ENCODE measurements at regions not wholly inside any gene's neighbourhood (a gene's known extent, or its start where the extent isn't known, plus 50 kb on each side); places are given as distances from the start of the nearest gene placed in this dataset.
"Not testable (repeated sequence)": the region's sequence is repeated elsewhere in the genome, so short reads cannot be mapped to it uniquely, and the experiment has no call there.

GRCh38 chr3:182323898-182324297 lies 469.4 kb upstream of the ATP11B start:
- Histone ChIP-seq H3K4me3 (no peak overlapping the region), H3K36me3 (ENCODE audit: insufficient read depth, low read length) (no peaks in the 10 kb centered on the region), H3K27ac (no peak overlapping the region), H3K9ac (ENCODE audit: insufficient read length) (no peak overlapping the region), H3K9me3 (ENCODE audit: low read depth, low read length) (peaks cover 3% of the 10 kb centered on the region; the same call in 1 of the 2 replicates)
- DNase-seq (ENCODE audit: low read depth, low spot score) = no peak
- no peak for TF ChIP-seq EZH2 (IDR thresholded peaks at IDR 0.05)
- TF ChIP-seq POLR2AphosphoS5 (IDR thresholded peaks at IDR 0.05; ENCODE audit: borderline replicate concordance, low read depth, low read length) = no peak
- TF ChIP-seq FOXP2 (optimal IDR thresholded peaks at IDR 0.05; ENCODE audit: control extremely low read depth, extremely low read length, insufficient read depth) = no peak

- no peak overlapping the region for H3K9ac ChIP-seq (ENCODE audit: insufficient read length)
- H3K4me3 ChIP-seq = no peak overlapping the region
- H3K36me3 ChIP-seq (ENCODE audit: insufficient read depth, low read length) = no peaks in the 10 kb centered on the region
- no peaks in the 10 kb centered on the region for H3K9me3 ChIP-seq (ENCODE audit: low read depth, low read length)
- no peak for DNase-seq (ENCODE audit: low read depth, low spot score)
- no peak overlapping the region for H3K27ac ChIP-seq
- TF ChIP-seq FOXP2 (optimal IDR thresholded peaks at IDR 0.05; ENCODE audit: control extremely low read depth, extremely low read length, insufficient read depth) (no peak), EZH2 (IDR thresholded peaks at IDR 0.05) (no peak), POLR2AphosphoS5 (IDR thresholded peaks at IDR 0.05; ENCODE audit: borderline replicate concordance, low read depth, low read length) (no peak)
Measured at GRCh38 chr3:182325213-182325950, 467.9 kb upstream of the ATP11B start.

- no peaks in the 10 kb centered on the region for H3K36me3 ChIP-seq (ENCODE audit: insufficient read depth, low read length)
- no peak for TF ChIP-seq FOXP2 (optimal IDR thresholded peaks at IDR 0.05; ENCODE audit: control extremely low read depth, extremely low read length, insufficient read depth)
- no peak for TF ChIP-seq EZH2 (IDR thresholded peaks at IDR 0.05)
- no peak for TF ChIP-seq POLR2AphosphoS5 (IDR thresholded peaks at IDR 0.05; ENCODE audit: borderline replicate concordance, low read depth, low read length)
- H3K9me3 ChIP-seq (ENCODE audit: low read depth, low read length) = no peaks in the 10 kb centered on the region
- no peak overlapping the region for H3K9ac ChIP-seq (ENCODE audit: insufficient read length)
- DNase-seq (ENCODE audit: low read depth, low spot score) = no peak
- H3K27ac ChIP-seq = no peak overlapping the region
- H3K4me3 ChIP-seq = no peak overlapping the region
Measured at GRCh38 chr3:182327196-182327681, 466.1 kb upstream of the ATP11B start.

- TF ChIP-seq EZH2 (IDR thresholded peaks at IDR 0.05) (no peak), POLR2AphosphoS5 (IDR thresholded peaks at IDR 0.05; ENCODE audit: borderline replicate concordance, low read depth, low read length) (no peak), FOXP2 (optimal IDR thresholded peaks at IDR 0.05; ENCODE audit: control extremely low read depth, extremely low read length, insufficient read depth) (no peak)
- H3K36me3 ChIP-seq (ENCODE audit: insufficient read depth, low read length) = no peaks in the 10 kb centered on the region
- no peak overlapping the region for H3K9ac ChIP-seq (ENCODE audit: insufficient read length)
- DNase-seq (ENCODE audit: low read depth, low spot score) = no peak
- no peak overlapping the region for H3K4me3 ChIP-seq
- no peaks in the 10 kb centered on the region for H3K9me3 ChIP-seq (ENCODE audit: low read depth, low read length)
- no peak overlapping the region for H3K27ac ChIP-seq
Measured at GRCh38 chr3:182330646-182331045, 462.7 kb upstream of the ATP11B start.

GRCh38 chr3:182331341-182331740 lies 462.0 kb upstream of the ATP11B start:
- Histone ChIP-seq H3K36me3 (ENCODE audit: insufficient read depth, low read length) (no peaks in the 10 kb centered on the region), H3K9me3 (ENCODE audit: low read depth, low read length) (no peaks in the 10 kb centered on the region), H3K4me3 (no peak overlapping the region), H3K27ac (no peak overlapping the region), H3K9ac (ENCODE audit: insufficient read length) (no peak overlapping the region)
- no peak for TF ChIP-seq POLR2AphosphoS5 (IDR thresholded peaks at IDR 0.05; ENCODE audit: borderline replicate concordance, low read depth, low read length)
- TF ChIP-seq FOXP2 (optimal IDR thresholded peaks at IDR 0.05; ENCODE audit: control extremely low read depth, extremely low read length, insufficient read depth) = peak; percentile 82
- peak; percentile 74 for DNase-seq (ENCODE audit: low read depth, low spot score)

GRCh38 chr3:182342252-182342651 lies 451.1 kb upstream of the ATP11B start:
- H3K36me3 ChIP-seq (ENCODE audit: insufficient read depth, low read length) = no peaks in the 10 kb centered on the region
- no peaks in the 10 kb centered on the region for H3K9me3 ChIP-seq (ENCODE audit: low read depth, low read length)
- no peak overlapping the region for H3K9ac ChIP-seq (ENCODE audit: insufficient read length)
- no peak overlapping the region for H3K4me3 ChIP-seq
- DNase-seq (ENCODE audit: low read depth, low spot score) = no peak
- no peak overlapping the region for H3K27ac ChIP-seq
- TF ChIP-seq EZH2 (IDR thresholded peaks at IDR 0.05) (no peak), FOXP2 (optimal IDR thresholded peaks at IDR 0.05; ENCODE audit: control extremely low read depth, extremely low read length, insufficient read depth) (no peak)

GRCh38 chr3:182344026-182344425 lies 449.3 kb upstream of the ATP11B start:
- H3K27ac ChIP-seq; H3K36me3 ChIP-seq (ENCODE audit: insufficient read depth, low read length); H3K4me3 ChIP-seq; DNase-seq (ENCODE audit: low read depth, low spot score); H3K9me3 ChIP-seq (ENCODE audit: low read depth, low read length); H3K9ac ChIP-seq (ENCODE audit: insufficient read length): not testable (repeated sequence)

- H3K4me3 ChIP-seq = no peak overlapping the region
- no peak for DNase-seq (ENCODE audit: low read depth, low spot score)
- H3K9me3 ChIP-seq (ENCODE audit: low read depth, low read length) = no peaks in the 10 kb centered on the region
- no peaks in the 10 kb centered on the region for H3K36me3 ChIP-seq (ENCODE audit: insufficient read depth, low read length)
- no peak overlapping the region for H3K9ac ChIP-seq (ENCODE audit: insufficient read length)
- no peak overlapping the region for H3K27ac ChIP-seq
- TF ChIP-seq EZH2 (IDR thresholded peaks at IDR 0.05) (no peak), FOXP2 (optimal IDR thresholded peaks at IDR 0.05; ENCODE audit: control extremely low read depth, extremely low read length, insufficient read depth) (no peak), POLR2AphosphoS5 (IDR thresholded peaks at IDR 0.05; ENCODE audit: borderline replicate concordance, low read depth, low read length) (no peak)
Measured at GRCh38 chr3:182349051-182349450, 444.3 kb upstream of the ATP11B start.

- H3K36me3 ChIP-seq (ENCODE audit: insufficient read depth, low read length) = no peaks in the 10 kb centered on the region
- TF ChIP-seq EZH2 (IDR thresholded peaks at IDR 0.05) (no peak), POLR2AphosphoS5 (IDR thresholded peaks at IDR 0.05; ENCODE audit: borderline replicate concordance, low read depth, low read length) (no peak), FOXP2 (optimal IDR thresholded peaks at IDR 0.05; ENCODE audit: control extremely low read depth, extremely low read length, insufficient read depth) (no peak)
- H3K9ac ChIP-seq (ENCODE audit: insufficient read length) = no peak overlapping the region
- no peak overlapping the region for H3K4me3 ChIP-seq
- H3K9me3 ChIP-seq (ENCODE audit: low read depth, low read length) = no peaks in the 10 kb centered on the region
- no peak for DNase-seq (ENCODE audit: low read depth, low spot score)
- no peak overlapping the region for H3K27ac ChIP-seq
Measured at GRCh38 chr3:182349951-182350517, 443.3 kb upstream of the ATP11B start.
